Ovary (tissue), 3 donors: ENCODE measurements at regions not wholly inside any gene's neighbourhood (a gene's known extent, or its start where the extent isn't known, plus 50 kb on each side); places are given as distances from the start of the nearest gene placed in this dataset.

Experiments used
- EP300 ChIP-seq: sonication (generic); formaldehyde crosslinking; IDR thresholded peaks from one replicate; pipeline ENCODE4 v1.6.1; 2017; ENCODE audit warnings: antibody characterized with exemption
- POLR2A ChIP-seq: fragments of 450-650 bp; IDR thresholded peaks from one replicate; pipeline ENCODE4 v1.6.1; 2017; ENCODE audit warnings: antibody characterized with exemption, mild to moderate bottlenecking, moderate library complexity
- TF ChIP-seq, protein P1 (sequence below), 3 donors: fragments of 450-650 bp in 2 of 3; fragments of 200-600 bp in 1 of 3; IDR thresholded peaks; one replicate each; pipeline versions ENCODE4 v1.5.1 to v1.8.0; 2016 to 2022; ENCODE audit warnings: antibody characterized with exemption in 3 of 3, mild to moderate bottlenecking in 1 of 3
- donor health status: DM: no; HTN: no; CAD: no.

- TF ChIP-seq, protein P1, sequence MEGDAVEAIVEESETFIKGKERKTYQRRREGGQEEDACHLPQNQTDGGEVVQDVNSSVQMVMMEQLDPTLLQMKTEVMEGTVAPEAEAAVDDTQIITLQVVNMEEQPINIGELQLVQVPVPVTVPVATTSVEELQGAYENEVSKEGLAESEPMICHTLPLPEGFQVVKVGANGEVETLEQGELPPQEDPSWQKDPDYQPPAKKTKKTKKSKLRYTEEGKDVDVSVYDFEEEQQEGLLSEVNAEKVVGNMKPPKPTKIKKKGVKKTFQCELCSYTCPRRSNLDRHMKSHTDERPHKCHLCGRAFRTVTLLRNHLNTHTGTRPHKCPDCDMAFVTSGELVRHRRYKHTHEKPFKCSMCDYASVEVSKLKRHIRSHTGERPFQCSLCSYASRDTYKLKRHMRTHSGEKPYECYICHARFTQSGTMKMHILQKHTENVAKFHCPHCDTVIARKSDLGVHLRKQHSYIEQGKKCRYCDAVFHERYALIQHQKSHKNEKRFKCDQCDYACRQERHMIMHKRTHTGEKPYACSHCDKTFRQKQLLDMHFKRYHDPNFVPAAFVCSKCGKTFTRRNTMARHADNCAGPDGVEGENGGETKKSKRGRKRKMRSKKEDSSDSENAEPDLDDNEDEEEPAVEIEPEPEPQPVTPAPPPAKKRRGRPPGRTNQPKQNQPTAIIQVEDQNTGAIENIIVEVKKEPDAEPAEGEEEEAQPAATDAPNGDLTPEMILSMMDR (IDR thresholded peaks at IDR 0.05): no peak
- TF ChIP-seq POLR2A (no peak), EP300 (no peak)
Measured at GRCh38 chr14:42090122-42090521, 483.4 kb downstream of the LRFN5 start.
